ENCODE measurements at regions not wholly inside any gene's neighbourhood (a gene's known extent, or its start where the extent isn't known, plus 50 kb on each side); places are given as distances from the start of the nearest gene placed in this dataset.

- no peak for DNase-seq (ENCODE audit: low read depth)
- no peak overlapping the region for H3K4me3 ChIP-seq (ENCODE audit: low read depth, low read length)
- no peak for TF ChIP-seq CTCF (IDR thresholded peaks at IDR 0.05; ENCODE audit: low read depth, low read length, missing control alignments)
- in situ Hi-C loops (cut with HindIII; ENCODE audit: low sequenced_read_pairs) = no loop called here
Measured at GRCh38 chr5:85906460-85906859, 711.3 kb upstream of the COX7C start.

- DNase-seq (ENCODE audit: low read depth) = no peak
- in situ Hi-C loops (cut with HindIII; ENCODE audit: low sequenced_read_pairs) = no loop called here
- no peak overlapping the region for H3K4me3 ChIP-seq (ENCODE audit: low read depth, low read length)
- no peak for TF ChIP-seq CTCF (IDR thresholded peaks at IDR 0.05; ENCODE audit: low read depth, low read length, missing control alignments)
Measured at GRCh38 chr5:85910335-85910734, 707.4 kb upstream of the COX7C start.

- in situ Hi-C loops (cut with HindIII; ENCODE audit: low sequenced_read_pairs) = no loop called here
- no peak for TF ChIP-seq CTCF (IDR thresholded peaks at IDR 0.05; ENCODE audit: low read depth, low read length, missing control alignments)
- H3K4me3 ChIP-seq (ENCODE audit: low read depth, low read length) = no peak overlapping the region
- DNase-seq (ENCODE audit: low read depth) = no peak
Measured at GRCh38 chr5:85920984-85921383, 696.8 kb upstream of the COX7C start.

GRCh38 chr5:85921590-85921989 is 696.2 kb upstream of the COX7C start:
- H3K4me3 ChIP-seq (ENCODE audit: low read depth, low read length) = no peak overlapping the region
- DNase-seq (ENCODE audit: low read depth) = no peak
- in situ Hi-C loops (cut with HindIII; ENCODE audit: low sequenced_read_pairs) = no loop called here
- TF ChIP-seq CTCF (IDR thresholded peaks at IDR 0.05; ENCODE audit: low read depth, low read length, missing control alignments) = peak; percentile 19

GRCh38 chr5:85927632-85928031 is 690.1 kb upstream of the COX7C start:
- TF ChIP-seq CTCF (IDR thresholded peaks at IDR 0.05; ENCODE audit: low read depth, low read length, missing control alignments) = no peak
- in situ Hi-C loops (cut with HindIII; ENCODE audit: low sequenced_read_pairs) = no loop called here
- no peak overlapping the region for H3K4me3 ChIP-seq (ENCODE audit: low read depth, low read length)
- DNase-seq (ENCODE audit: low read depth) = no peak

GRCh38 chr5:85929713-85930112 is 688.0 kb upstream of the COX7C start:
- DNase-seq (ENCODE audit: low read depth) = no peak
- in situ Hi-C loops (cut with HindIII; ENCODE audit: low sequenced_read_pairs) = no loop called here
- no peak overlapping the region for H3K4me3 ChIP-seq (ENCODE audit: low read depth, low read length)
- TF ChIP-seq CTCF (IDR thresholded peaks at IDR 0.05; ENCODE audit: low read depth, low read length, missing control alignments) = no peak

- DNase-seq (ENCODE audit: low read depth) = no peak
- H3K4me3 ChIP-seq (ENCODE audit: low read depth, low read length) = no peak overlapping the region
- in situ Hi-C loops (cut with HindIII; ENCODE audit: low sequenced_read_pairs) = no loop called here
- TF ChIP-seq CTCF (IDR thresholded peaks at IDR 0.05; ENCODE audit: low read depth, low read length, missing control alignments) = no peak
Measured at GRCh38 chr5:85931220-85931619, 686.5 kb upstream of the COX7C start.
